Neural progenitor cell (in vitro differentiated cells): ENCODE measurements at regions not wholly inside any gene's neighbourhood (a gene's known extent, or its start where the extent isn't known, plus 50 kb on each side); places are given as distances from the start of the nearest gene placed in this dataset.

Source experiments
- CTCF ChIP-seq: fragments of 200-600 bp; sonication (generic); IDR thresholded peaks from 2 replicates; pipeline ENCODE4 v1.5.1; 2017; ENCODE audit warnings: antibody characterized with exemption, mild to moderate bottlenecking
- EZH2 ChIP-seq: fragments of 200-600 bp; sonication (generic); IDR thresholded peaks from 2 replicates; pipeline ENCODE4 v1.6.1; 2017; ENCODE audit warnings: antibody characterized with exemption, mild to moderate bottlenecking, moderate library complexity
- EZH2phosphoT487 ChIP-seq: fragments of 200-600 bp; sonication (generic); IDR thresholded peaks from 2 replicates; pipeline ENCODE4 v1.6.1; 2017; ENCODE audit warnings: antibody characterized with exemption

- TF ChIP-seq CTCF (no peak), EZH2phosphoT487 (no peak), EZH2 (no peak)
Observed at GRCh38 chr13:22262001-22262885, 591.4 kb downstream of the FGF9 start.
